Parathyroid adenoma (tissue), 2 donors: ENCODE measurements at regions not wholly inside any gene's neighbourhood (a gene's known extent, or its start where the extent isn't known, plus 50 kb on each side); places are given as distances from the start of the nearest gene placed in this dataset.

ENCODE experiments used
- H2AFZ ChIP-seq: fragments of 300-600 bp; sonication (generic); one replicate; pipeline ENCODE4 v1.7.0; 2017; ENCODE audit warnings: antibody characterized with exemption, mild to moderate bottlenecking
- H3K27ac ChIP-seq: fragments of 300-600 bp; sonication (generic); one replicate; pipeline ENCODE4 v1.7.0; 2017
- H3K27me3 ChIP-seq: fragments of 300-600 bp; sonication (generic); one replicate; pipeline ENCODE4 v1.7.0; 2017; ENCODE audit warnings: low read length; ENCODE audit not compliant: control insufficient read depth, insufficient read depth
- H3K36me3 ChIP-seq: fragments of 300-600 bp; sonication (generic); one replicate; pipeline ENCODE4 v1.7.0; 2017; ENCODE audit warnings: low read length; ENCODE audit not compliant: control insufficient read depth, insufficient read depth
- H3K4me1 ChIP-seq: fragments of 300-600 bp; sonication (generic); one replicate; pipeline ENCODE4 v1.7.0; 2017; ENCODE audit warnings: control low read depth
- H3K4me2 ChIP-seq: fragments of 300-600 bp; sonication (generic); one replicate; pipeline ENCODE4 v1.7.0; 2017; ENCODE audit warnings: low read length
- H3K4me3 ChIP-seq: fragments of 300-600 bp; sonication (generic); one replicate; pipeline ENCODE4 v1.7.0; 2017; ENCODE audit warnings: low read depth, low read length
- H3K79me2 ChIP-seq: fragments of 300-600 bp; sonication (generic); one replicate; pipeline ENCODE4 v1.7.0; 2017; ENCODE audit warnings: control low read depth
- H3K9ac ChIP-seq: fragments of 300-600 bp; sonication (generic); one replicate; pipeline ENCODE4 v1.7.0; 2017; ENCODE audit warnings: mild to moderate bottlenecking
- H3K9me3 ChIP-seq: fragments of 300-600 bp; sonication (generic); one replicate; pipeline ENCODE4 v1.7.0; 2017; ENCODE audit warnings: low read length; ENCODE audit not compliant: control insufficient read depth
- CTCF ChIP-seq: fragments of 300-600 bp; sonication (generic); IDR thresholded peaks from one replicate; pipeline ENCODE4 v1.7.0; 2017; ENCODE audit warnings: antibody characterized with exemption, mild to moderate bottlenecking
- donor health status: primary hyperparathyroidism.

DNA sequence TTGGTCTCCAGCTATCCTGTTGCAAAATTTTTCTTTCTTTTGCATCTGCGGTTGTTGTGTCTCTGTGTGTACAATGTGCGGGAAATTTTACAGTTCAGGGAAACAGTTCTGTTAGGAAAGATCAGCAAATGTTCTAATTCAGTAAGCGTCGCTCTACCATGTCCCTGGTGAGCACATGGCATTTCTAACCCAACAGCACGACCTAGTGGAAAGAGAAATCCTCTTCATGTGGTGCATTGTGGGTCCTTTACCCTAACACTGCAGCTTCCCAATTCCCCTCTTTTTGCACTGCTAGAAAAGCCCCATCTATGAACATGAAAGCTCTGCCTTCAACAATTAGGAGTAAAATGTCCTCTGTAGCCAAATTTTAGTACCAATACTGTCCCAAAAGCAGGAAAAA, 974.2 kb upstream of the CDH9 start:
- H3K36me3 ChIP-seq = no peaks in the 10 kb centered on the region
- no peak overlapping the region for H2AFZ ChIP-seq
- no peak overlapping the region for H3K4me2 ChIP-seq
- H3K27ac ChIP-seq = no peak overlapping the region
- no peak overlapping the region for H3K4me3 ChIP-seq
- no peaks in the 10 kb centered on the region for H3K4me1 ChIP-seq
- no peaks in the 10 kb centered on the region for H3K9me3 ChIP-seq
- no peak overlapping the region for H3K9ac ChIP-seq
- H3K79me2 ChIP-seq = no peaks in the 10 kb centered on the region
- TF ChIP-seq CTCF = no peak
- no peaks in the 10 kb centered on the region for H3K27me3 ChIP-seq

- Histone ChIP-seq H3K4me1 (no peaks in the 10 kb centered on the region), H3K36me3 (no peaks in the 10 kb centered on the region), H2AFZ (no peak overlapping the region), H3K79me2 (no peaks in the 10 kb centered on the region), H3K4me2 (no peak overlapping the region), H3K4me3 (no peak overlapping the region), H3K9ac (no peak overlapping the region), H3K27me3 (no peaks in the 10 kb centered on the region), H3K27ac (no peak overlapping the region), H3K9me3 (no peaks in the 10 kb centered on the region)
- no peak for TF ChIP-seq CTCF
Observed at GRCh38 chr5:28009576-28009975, 971.2 kb upstream of the CDH9 start.

- TF ChIP-seq CTCF = no peak
- Histone ChIP-seq H3K9me3 (no peaks in the 10 kb centered on the region), H3K4me2 (no peak overlapping the region), H3K27ac (no peak overlapping the region), H3K36me3 (no peaks in the 10 kb centered on the region), H3K4me3 (no peak overlapping the region), H3K27me3 (no peaks in the 10 kb centered on the region), H3K4me1 (no peaks in the 10 kb centered on the region), H2AFZ (no peak overlapping the region), H3K9ac (no peak overlapping the region), H3K79me2 (no peaks in the 10 kb centered on the region)
Observed at GRCh38 chr5:27996665-27997064, 958.3 kb upstream of the CDH9 start.

DNA sequence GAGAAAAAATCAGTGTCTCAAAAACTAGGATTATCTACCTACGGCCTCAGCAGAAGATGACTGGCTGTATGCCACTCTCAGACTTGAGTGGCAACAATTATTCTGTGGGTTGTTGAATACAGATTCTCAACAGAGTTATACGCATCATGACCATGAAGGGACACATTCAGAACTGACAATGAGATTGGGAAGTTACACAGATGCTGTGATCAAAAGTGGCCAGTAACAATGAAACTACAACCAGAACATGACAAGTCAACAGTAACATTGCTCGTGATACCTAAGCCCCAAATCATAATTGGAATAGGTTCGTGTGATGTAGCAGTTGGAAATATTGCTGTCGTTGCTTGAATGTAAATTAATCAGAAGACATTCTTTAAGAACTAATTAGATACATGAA, 957.5 kb upstream of the CDH9 start:
- Histone ChIP-seq H3K27ac (no peak overlapping the region), H3K36me3 (no peaks in the 10 kb centered on the region), H3K79me2 (no peaks in the 10 kb centered on the region), H3K27me3 (no peaks in the 10 kb centered on the region), H3K4me1 (no peaks in the 10 kb centered on the region), H3K4me2 (no peak overlapping the region), H3K9ac (no peak overlapping the region), H3K4me3 (no peak overlapping the region), H3K9me3 (no peaks in the 10 kb centered on the region), H2AFZ (no peak overlapping the region)
- no peak for TF ChIP-seq CTCF

GRCh38 chr5:27978322-27978721, 939.9 kb upstream of the CDH9 start:
- H3K79me2 ChIP-seq = no peaks in the 10 kb centered on the region
- no peak overlapping the region for H3K4me3 ChIP-seq
- H3K27ac ChIP-seq = no peak overlapping the region
- TF ChIP-seq CTCF = no peak
- H3K4me2 ChIP-seq = no peak overlapping the region
- H2AFZ ChIP-seq = no peak overlapping the region
- peaks cover under 1% of the 10 kb centered on the region for H3K9me3 ChIP-seq
- no peaks in the 10 kb centered on the region for H3K4me1 ChIP-seq
- no peak overlapping the region for H3K9ac ChIP-seq
- no peaks in the 10 kb centered on the region for H3K27me3 ChIP-seq
- no peaks in the 10 kb centered on the region for H3K36me3 ChIP-seq
